HG03196 (cell line): ENCODE measurements at regions not wholly inside any gene's neighbourhood (a gene's known extent, or its start where the extent isn't known, plus 50 kb on each side); places are given as distances from the start of the nearest gene placed in this dataset.

Experiments
- ATAC-seq: cut with Tn5 transposase; IDR thresholded peaks from one replicate; pipeline ENCODE4 v1.9.1; 2021; ENCODE audit not compliant: unreplicated experiment

GRCh38 chr4:63526251-63526650, 883.0 kb downstream of the TECRL start:
- ATAC-seq = no peak

DNA sequence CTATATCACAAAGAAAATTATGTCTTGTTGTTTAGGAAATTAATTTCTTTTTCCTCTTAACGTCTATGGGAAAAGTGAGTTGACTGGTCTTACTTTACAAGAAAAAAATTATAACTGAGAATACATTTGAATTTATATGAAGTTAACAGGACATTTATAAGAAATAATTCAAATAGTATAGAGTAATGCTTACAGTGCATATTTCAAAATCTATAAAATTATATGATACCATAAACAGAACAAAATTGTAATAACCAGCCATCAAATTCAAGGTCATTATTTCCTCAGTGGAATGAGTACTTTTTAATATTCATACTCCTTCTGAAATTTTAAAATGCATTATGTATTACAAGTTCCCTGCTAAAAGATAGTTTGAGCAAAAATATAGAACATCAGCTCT, 884.5 kb downstream of the TECRL start:
- ATAC-seq = no peak

- no peak for ATAC-seq
Measured at GRCh38 chr4:63505714-63506460, 903.4 kb downstream of the TECRL start.

- ATAC-seq = no peak
Measured at GRCh38 chr4:63493265-63493664, 916.0 kb downstream of the TECRL start.

DNA sequence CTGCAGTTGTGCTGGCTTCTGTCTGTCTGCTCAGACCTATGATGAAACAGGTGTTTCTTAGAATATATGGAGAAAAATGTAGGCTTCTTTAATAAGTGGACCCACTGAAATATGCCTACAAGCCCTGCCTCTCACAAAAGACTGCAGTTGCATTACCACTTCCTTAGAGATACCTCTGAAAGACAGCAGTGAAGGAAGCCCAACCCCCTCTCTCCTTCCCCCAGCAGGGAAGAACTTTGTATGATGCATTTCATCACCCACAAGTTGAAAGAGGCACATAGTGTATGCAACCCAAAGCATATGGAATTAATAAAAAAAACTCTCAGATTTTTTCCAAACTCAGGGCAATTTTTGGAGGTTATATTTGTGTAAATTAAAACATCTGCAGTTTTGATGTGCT, 916.7 kb downstream of the TECRL start:
- ATAC-seq = no peak

GRCh38 chr4:63464393-63464792, 944.9 kb downstream of the TECRL start:
- no peak for ATAC-seq

- no peak for ATAC-seq
Measured at GRCh38 chr4:63460075-63460474, 949.2 kb downstream of the TECRL start.

DNA sequence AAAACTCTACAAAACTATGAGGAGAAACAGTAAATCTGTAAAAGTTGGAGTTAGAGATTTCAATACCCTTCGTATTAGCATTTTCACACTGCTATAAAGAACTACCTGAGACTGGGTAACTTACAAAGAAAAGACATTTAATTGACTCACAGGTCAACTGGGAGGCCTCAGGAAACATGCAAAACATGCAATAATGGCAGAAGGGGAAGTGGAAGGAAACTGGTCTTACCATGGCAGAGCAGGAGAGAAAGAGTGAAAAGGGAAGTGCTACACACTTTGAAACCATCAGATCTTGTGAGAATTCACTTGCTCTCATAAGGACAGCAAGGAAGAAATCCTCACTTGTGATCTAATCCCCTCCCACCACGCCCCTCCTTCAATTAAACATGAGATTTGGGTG, 949.9 kb downstream of the TECRL start:
- ATAC-seq = no peak

GRCh38 chr4:63458010-63458409, 951.2 kb downstream of the TECRL start:
- ATAC-seq = no peak

- no peak for ATAC-seq
Measured at GRCh38 chr4:63440236-63440635, 969.0 kb downstream of the TECRL start.

DNA sequence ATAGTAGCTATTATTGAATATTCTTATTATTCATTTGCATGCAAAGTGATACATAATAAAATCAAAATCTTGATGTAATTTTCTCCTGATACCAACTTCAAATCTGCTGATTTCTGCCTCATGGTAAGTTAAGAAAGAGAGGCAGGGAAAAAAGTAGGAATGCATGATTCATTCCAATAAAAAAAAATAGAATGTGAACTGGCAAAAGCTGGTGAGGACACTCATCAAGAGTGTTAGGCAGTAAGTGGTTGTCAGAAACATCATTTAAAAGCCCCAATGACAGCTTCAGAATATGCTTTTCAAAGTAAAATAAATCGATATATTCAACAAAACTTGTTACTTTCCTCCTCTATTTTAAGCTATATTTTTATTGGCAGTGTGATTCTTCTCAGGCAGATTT, 979.1 kb downstream of the TECRL start:
- no peak for ATAC-seq

- ATAC-seq = no peak
Measured at GRCh38 chr4:63396269-63396668, 1013.0 kb downstream of the TECRL start.

DNA sequence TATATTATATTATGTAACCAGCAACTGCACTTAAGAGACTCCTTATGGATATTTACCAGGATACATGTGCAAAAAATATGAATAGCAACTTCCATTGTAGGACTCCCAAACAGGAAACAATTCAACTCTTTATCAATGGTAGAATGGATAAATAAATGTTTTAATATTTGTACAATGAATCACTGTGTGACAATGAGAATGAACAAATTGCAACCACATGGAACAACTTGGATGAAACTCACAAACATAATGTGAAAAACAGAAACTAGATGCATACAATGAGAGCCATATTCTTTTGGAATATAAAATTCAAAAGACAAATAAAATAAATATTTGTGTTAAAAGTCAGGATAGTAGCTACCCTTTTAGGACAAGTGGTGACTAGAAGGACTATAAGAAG, 1015.7 kb downstream of the TECRL start:
- no peak for ATAC-seq

DNA sequence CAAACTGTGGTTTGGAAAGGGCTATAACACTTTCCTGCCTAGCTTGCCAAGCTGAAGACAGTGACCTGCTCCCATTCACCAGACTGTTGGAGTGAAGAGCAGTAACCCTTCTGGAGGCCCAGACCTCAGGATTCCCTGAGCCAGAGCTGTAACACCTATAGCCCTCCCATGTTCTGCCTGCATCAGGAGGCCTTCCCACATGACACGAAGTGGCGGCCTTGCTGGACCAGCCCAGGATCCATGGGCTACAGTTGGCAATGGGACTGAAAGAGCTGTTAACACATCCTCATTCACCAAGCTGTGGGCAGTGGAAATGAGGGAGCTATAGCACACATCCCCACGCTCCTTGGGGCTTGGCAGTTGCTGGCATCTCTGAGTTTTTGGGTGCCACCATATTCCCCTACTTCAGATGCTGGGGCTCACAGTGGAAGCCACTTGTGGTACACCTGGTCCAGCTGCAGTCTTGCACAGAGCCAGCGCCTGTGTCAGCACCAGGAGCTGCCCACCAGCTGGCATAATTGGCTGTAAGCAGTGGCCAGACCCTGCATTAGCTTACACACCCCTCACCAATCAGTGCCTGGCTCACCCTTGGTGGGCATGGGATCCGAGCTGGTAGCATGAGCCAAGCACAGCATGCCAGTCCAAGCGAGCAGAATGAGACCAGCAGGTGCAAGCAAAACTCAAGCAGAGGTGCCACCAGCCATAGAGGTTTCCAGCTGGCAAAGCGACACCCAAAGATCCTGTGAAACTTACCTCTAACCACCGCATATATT, 1029.3 kb downstream of the TECRL start:
- ATAC-seq = no peak

- no peak for ATAC-seq
Measured at GRCh38 chr4:63371001-63371400, 1038.2 kb downstream of the TECRL start.

- no peak for ATAC-seq
Measured at GRCh38 chr4:63361628-63362027, 1047.6 kb downstream of the TECRL start.

- ATAC-seq = no peak
Measured at GRCh38 chr4:63361066-63361465, 1048.2 kb downstream of the TECRL start.

DNA sequence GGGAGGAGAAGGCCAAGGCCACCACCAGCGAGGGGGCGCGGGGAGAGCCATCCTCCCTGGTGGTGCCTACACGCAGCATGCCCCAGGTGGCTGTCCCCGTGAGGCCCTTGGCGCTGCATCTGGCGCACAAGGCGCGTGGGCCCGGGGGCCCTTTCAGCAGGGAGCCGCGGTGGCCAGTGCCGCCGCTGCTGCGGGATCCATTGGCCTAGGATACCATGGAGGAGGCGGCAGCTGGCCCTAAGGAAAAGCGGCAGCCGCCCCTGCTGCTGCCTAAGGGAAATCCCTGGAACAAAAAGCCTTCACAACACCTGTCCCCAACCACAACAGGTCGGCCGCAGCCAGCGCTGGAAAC, 1059.6 kb downstream of the TECRL start:
- ATAC-seq = no peak

DNA sequence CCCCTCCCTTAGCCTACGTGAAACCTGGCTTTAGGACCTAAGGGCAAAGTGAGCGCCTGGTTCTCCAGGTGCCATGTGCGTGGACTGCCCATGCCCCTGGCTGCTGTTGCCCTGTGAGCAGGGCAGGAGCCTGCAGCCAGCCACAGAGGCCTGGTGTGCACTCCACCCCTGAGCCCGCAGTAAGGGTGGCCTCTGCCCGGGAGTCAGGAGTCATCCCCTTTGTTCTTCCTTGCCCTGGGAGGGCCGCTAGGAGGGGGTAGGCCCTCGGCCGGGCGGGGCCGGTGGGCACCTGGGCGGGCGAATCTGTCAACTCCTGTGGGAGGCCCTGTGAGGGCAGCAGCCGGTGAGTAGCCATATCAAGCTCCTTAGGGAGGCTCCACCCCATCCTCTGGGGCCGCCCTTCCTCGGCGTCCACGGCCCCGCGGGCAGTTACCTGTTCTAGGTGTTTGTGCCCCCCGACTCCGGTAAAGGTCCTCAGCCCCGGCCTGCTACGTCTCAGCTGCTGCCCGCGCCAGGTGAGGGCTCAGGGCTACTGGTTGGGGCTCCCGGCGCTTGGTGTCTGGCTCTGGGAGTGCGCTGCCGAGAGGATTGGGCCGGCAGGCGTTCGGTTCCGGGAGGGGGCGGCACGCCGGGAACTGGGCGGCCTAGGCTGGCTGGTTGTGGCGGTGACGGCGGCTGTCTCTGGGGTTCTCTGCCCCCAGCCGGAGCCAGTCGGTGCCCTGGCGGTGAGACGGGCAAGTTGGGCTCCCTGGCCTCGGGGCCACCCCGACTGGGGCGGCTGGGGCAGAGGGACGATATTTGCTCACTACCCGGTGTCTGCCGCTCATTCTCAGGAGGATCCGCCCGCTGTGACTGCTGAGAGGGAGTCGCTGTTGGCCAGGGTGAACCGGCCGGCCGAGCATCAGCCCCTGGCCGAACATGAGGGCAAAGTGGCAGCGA, 1060.2 kb downstream of the TECRL start:
- ATAC-seq = no peak

DNA sequence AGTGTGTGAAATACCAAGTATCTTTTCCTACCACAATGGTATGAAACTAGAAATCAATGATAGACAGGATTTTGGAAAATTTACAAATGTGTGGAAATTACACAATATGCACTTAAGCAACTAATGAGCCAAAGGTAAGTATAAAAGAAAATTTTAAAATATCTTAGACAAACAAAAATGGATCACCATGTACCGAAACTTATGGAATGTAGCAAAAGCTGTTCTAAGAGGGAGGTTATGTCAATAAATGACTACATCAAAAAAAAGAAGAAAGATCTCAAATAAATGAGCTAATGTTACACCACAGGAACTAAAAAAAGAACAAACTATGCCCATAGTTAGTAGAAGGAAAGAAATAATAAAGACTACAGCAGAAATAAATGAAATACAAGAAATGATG, 1084.1 kb downstream of the TECRL start:
- no peak for ATAC-seq

GRCh38 chr4:63316633-63317032, 1092.6 kb downstream of the TECRL start:
- ATAC-seq = no peak

GRCh38 chr4:63315651-63316050, 1093.6 kb downstream of the TECRL start:
- no peak for ATAC-seq
